HG03354 (cell line): ENCODE measurements at regions not wholly inside any gene's neighbourhood (a gene's known extent, or its start where the extent isn't known, plus 50 kb on each side); places are given as distances from the start of the nearest gene placed in this dataset.
A peak's percentile ranks its signal among the peaks of the same experiment; 100 is the strongest.

ENCODE experiments used
- ATAC-seq: cut with Tn5 transposase; IDR thresholded peaks from one replicate; pipeline ENCODE4 v1.9.1; 2021; ENCODE audit warnings: mild to moderate bottlenecking; ENCODE audit not compliant: unreplicated experiment, poor library complexity, severe bottlenecking

DNA sequence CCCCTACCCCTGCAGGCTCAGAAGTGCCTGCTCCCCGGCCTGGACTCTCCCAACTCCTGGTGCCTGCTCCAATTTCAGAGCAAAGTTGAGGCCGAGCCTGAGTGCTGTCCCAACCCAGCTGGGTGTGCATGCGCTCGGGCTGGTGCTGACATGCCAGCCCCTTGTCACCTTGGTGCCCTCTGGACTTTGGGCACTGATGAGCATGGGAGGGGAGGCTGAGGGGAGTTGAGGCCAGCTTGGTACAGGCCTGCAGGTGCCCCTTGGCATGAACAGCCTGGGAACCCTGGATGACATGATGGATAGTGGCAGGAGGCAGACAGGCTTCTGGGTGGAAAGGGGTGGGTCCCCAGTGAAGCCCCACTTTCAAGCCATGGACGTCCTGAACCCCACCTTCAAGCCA is 366.1 kb upstream of the NEGR1 start:
- ATAC-seq, result no peak

GRCh38 chr1:72643142-72643541 is 360.8 kb upstream of the NEGR1 start:
- ATAC-seq, result no peak

DNA sequence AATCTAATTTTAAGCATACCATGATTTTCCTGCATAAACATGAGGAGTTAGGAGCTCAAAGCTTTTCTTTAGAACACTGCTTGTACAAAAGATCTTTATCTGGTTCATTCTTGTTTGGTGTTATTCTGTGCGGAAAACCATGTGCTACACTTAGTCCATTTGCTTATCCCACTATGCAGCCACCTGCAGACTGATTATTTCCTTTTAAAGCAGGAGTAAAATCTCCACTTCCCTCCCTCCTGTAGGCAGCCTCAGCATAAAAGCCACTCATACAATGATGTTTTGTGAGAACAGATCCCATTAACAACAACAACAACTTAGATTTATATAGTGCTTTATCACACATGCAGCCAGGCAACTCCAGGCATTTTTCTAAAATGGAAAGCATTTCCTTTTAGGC is 355.3 kb upstream of the NEGR1 start:
- no peak for ATAC-seq

DNA sequence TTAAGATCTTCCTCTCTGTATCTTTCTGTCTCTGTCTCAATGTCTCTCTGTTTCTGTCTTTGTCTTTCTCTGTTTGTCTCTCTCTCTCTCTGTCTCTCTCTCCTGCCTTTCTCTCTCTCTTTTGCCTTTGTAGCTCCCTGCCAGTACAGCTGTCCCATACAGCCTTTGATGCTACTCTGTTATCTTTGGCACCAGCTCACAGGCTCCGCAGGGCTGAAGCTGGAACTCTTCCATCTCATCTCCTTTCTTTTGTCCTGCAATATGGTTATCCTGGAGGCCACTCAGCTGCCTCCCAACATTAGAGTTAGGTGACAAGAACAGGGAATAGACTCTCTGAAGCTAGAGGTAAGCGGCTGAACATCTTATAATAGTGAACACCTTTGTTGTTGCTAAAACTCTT is 354.3 kb upstream of the NEGR1 start:
- no peak for ATAC-seq

- ATAC-seq, result no peak
Observed at GRCh38 chr1:72635719-72636118, 353.4 kb upstream of the NEGR1 start.

GRCh38 chr1:72634946-72635345 is 352.6 kb upstream of the NEGR1 start:
- ATAC-seq, result no peak

DNA sequence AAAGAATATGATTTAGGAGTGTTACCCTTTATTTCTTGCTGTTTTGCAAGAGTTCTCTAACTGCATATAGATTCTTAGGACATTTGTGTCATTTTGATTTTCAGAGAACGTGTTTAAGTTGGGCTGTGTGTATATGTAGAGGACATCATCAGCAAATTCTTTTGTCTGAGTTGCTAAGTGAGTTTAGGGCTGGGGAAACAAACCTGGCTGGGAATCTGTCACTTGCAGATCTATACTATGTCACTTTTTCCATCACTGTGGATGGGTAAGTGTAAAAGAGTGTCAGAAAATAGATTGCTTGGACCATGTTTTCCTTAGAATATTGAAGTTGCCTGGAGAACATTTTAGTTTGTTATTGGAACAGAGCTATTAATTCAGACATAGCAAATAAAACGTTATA is 349.1 kb upstream of the NEGR1 start:
- no peak for ATAC-seq

GRCh38 chr1:72623299-72623708 is 341.0 kb upstream of the NEGR1 start:
- peak; percentile 92 for ATAC-seq

GRCh38 chr1:72620453-72620852 is 338.1 kb upstream of the NEGR1 start:
- ATAC-seq, result no peak

GRCh38 chr1:72606216-72606810 is 324.0 kb upstream of the NEGR1 start:
- ATAC-seq, result no peak

DNA sequence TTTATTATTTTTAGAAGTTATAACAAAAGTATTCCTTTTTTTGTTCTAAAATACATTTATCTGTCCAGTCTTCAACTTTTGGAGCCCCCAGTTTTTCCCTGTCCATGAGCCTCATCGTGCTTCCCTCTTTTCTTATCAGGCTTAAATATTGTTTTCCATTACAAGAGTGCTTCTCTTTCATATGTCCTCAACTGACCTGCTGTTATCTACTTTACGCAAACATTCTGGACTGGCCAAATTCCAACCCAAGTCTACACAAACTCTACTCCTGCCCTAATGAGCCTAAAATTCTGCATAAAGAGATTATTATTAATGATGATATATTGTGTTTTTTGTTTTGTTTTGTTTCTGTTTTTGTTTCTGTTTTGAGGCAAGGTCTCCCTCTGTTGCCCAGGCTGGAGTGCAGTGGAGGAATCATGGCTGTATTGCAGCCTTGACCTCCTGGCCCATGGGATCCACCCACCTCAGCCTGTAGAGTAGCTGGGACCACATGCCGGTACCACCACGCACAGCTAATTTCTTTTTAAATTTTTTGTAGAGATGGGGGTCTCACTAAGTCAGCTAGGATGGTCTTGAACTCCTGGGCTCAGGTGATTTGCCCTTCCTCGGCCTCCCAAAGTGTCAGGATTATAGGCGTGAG is 318.8 kb upstream of the NEGR1 start:
- ATAC-seq, result no peak

DNA sequence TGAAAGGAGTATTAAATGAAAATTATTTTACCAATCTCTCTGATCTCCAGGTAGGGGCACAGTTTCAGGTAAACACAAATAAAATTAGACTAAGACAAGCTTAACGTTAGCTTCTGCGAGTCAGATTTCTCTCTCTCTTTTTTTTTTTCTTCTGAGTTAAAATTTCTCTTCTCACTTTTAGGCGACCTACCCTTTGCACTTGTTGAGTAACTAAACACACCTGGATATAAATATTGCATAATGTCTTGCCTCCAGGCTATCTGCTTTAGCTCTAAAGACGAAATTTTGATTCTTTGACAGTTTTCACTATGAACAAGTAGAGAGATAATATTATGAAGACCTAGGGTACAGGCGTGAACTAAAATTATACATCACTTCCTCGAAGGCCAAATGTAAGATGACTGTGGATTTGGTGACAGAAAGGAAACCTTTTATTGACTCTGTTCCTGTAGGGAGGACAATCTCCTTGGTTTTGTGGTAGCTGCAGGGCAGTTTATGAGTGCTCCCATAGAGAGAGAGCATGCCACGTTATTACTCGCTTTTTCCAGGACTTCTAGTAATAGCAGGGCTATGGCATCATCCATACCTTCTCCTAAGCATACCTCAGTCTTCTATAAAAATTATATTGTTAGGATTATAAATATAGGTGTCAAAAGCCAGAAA is 303.8 kb upstream of the NEGR1 start:
- no peak for ATAC-seq

GRCh38 chr1:72579629-72580028 is 297.3 kb upstream of the NEGR1 start:
- no peak for ATAC-seq

- ATAC-seq, result no peak
Observed at GRCh38 chr1:72570815-72571214, 288.5 kb upstream of the NEGR1 start.

- peak; percentile 94 for ATAC-seq
Observed at GRCh38 chr1:72568113-72568512, 285.8 kb upstream of the NEGR1 start.

GRCh38 chr1:72567521-72567920 is 285.2 kb upstream of the NEGR1 start:
- no peak for ATAC-seq

- no peak for ATAC-seq
Observed at GRCh38 chr1:72564749-72565148, 282.4 kb upstream of the NEGR1 start.

GRCh38 chr1:72557446-72558049 is 275.2 kb upstream of the NEGR1 start:
- no peak for ATAC-seq

- ATAC-seq, result no peak
Observed at GRCh38 chr1:72547412-72547811, 265.1 kb upstream of the NEGR1 start.

- no peak for ATAC-seq
Observed at GRCh38 chr1:72540674-72541073, 258.3 kb upstream of the NEGR1 start.

DNA sequence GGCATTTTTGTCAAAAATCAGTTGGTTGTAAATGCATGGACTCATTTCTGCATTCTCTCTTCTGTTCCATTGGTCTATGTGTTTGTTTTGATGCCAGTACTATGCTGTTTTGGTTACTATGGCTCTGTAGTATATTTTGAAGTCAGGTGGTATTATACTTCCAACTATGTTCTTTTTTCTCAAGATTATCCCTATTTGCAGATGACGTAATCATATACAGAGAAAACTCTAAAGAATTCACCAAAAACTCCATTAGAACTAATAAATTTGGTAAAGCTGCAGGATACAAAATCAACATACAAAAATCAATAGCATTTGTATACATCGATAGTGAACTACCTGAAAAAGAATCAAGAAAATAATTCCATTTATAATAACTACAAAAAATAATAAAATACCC is 253.1 kb upstream of the NEGR1 start:
- ATAC-seq, result no peak
